GM19238 (cell line): ENCODE measurements at regions not wholly inside any gene's neighbourhood (a gene's known extent, or its start where the extent isn't known, plus 50 kb on each side); places are given as distances from the start of the nearest gene placed in this dataset.
"Not testable (repeated sequence)": the region's sequence is repeated elsewhere in the genome, so short reads cannot be mapped to it uniquely, and the experiment has no call there.

Source experiments
- DNase-seq: peaks from one replicate; pipeline ENCODE4 v3.0.0; 2011; ENCODE audit warnings: low spot score; ENCODE audit not compliant: insufficient read length

GRCh38 chr10:56298941-56299340 is 62.1 kb downstream of the ZWINT start:
- DNase-seq = no peak

GRCh38 chr10:56296618-56297017 is 64.4 kb downstream of the ZWINT start:
- DNase-seq = no peak

GRCh38 chr10:56288403-56288802 is 72.7 kb downstream of the ZWINT start:
- DNase-seq = no peak

- DNase-seq = no peak
Observed at GRCh38 chr10:56286096-56286495, 75.0 kb downstream of the ZWINT start.

GRCh38 chr10:56279270-56279669 is 81.8 kb downstream of the ZWINT start:
- no peak for DNase-seq

GRCh38 chr10:56269181-56269580 is 91.9 kb downstream of the ZWINT start:
- no peak for DNase-seq

GRCh38 chr10:56266120-56266519 is 94.9 kb downstream of the ZWINT start:
- no peak for DNase-seq

GRCh38 chr10:56258991-56259390 is 102.1 kb downstream of the ZWINT start:
- no peak for DNase-seq

GRCh38 chr10:56258378-56258777 is 102.7 kb downstream of the ZWINT start:
- DNase-seq = no peak

GRCh38 chr10:56255298-56255697 is 105.8 kb downstream of the ZWINT start:
- no peak for DNase-seq

GRCh38 chr10:56240471-56240870 is 120.6 kb downstream of the ZWINT start:
- no peak for DNase-seq

GRCh38 chr10:56231436-56231835 is 129.6 kb downstream of the ZWINT start:
- DNase-seq = no peak

- no peak for DNase-seq
Observed at GRCh38 chr10:56222237-56222636, 138.8 kb downstream of the ZWINT start.

- DNase-seq = no peak
Observed at GRCh38 chr10:56212951-56213350, 148.1 kb downstream of the ZWINT start.

GRCh38 chr10:56181607-56182006 is 179.5 kb downstream of the ZWINT start:
- DNase-seq = no peak

GRCh38 chr10:56178210-56178609 is 182.8 kb downstream of the ZWINT start:
- DNase-seq = no peak

- not testable (repeated sequence) for DNase-seq
Observed at GRCh38 chr10:56155091-56155513, 206.0 kb downstream of the ZWINT start.

- DNase-seq = no peak
Observed at GRCh38 chr10:56146806-56147205, 214.3 kb downstream of the ZWINT start.

- no peak for DNase-seq
Observed at GRCh38 chr10:56142092-56142728, 218.8 kb downstream of the ZWINT start.

- no peak for DNase-seq
Observed at GRCh38 chr10:56139405-56139804, 221.7 kb downstream of the ZWINT start.

GRCh38 chr10:56135828-56136227 is 225.2 kb downstream of the ZWINT start:
- no peak for DNase-seq

GRCh38 chr10:56123247-56123646 is 237.8 kb downstream of the ZWINT start:
- DNase-seq = no peak

GRCh38 chr10:56116684-56117083 is 244.4 kb downstream of the ZWINT start:
- DNase-seq = no peak

GRCh38 chr10:56109454-56109853 is 251.6 kb downstream of the ZWINT start:
- no peak for DNase-seq
